HG02678 (cell line): ENCODE measurements at regions not wholly inside any gene's neighbourhood (a gene's known extent, or its start where the extent isn't known, plus 50 kb on each side); places are given as distances from the start of the nearest gene placed in this dataset.
A peak's percentile ranks its signal among the peaks of the same experiment; 100 is the strongest.

Experiments used
- ATAC-seq: cut with Tn5 transposase; IDR thresholded peaks from one replicate; pipeline ENCODE4 v1.9.1; 2021; ENCODE audit warnings: mild to moderate bottlenecking, moderate library complexity; ENCODE audit not compliant: unreplicated experiment

DNA sequence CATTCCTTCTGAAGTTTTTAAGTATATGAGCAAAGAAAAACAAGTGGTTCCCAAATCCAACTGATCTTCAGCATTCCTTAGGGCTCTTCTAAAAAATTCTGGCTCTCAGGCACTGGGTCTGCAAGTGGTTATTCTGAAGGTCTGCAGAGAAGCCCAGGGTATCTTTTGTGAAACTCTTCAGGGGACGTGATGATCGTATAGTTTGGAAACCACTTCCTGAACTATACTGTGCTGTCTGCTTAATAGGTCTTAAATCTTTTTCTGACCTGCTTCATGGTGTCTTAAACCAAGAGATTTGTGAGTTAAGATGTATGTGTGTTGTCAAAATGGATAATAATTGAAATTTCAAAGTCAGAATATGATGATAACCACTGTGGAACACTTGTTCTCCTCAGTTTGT, 115.5 kb downstream of the LHX9 start:
- no peak for ATAC-seq

DNA sequence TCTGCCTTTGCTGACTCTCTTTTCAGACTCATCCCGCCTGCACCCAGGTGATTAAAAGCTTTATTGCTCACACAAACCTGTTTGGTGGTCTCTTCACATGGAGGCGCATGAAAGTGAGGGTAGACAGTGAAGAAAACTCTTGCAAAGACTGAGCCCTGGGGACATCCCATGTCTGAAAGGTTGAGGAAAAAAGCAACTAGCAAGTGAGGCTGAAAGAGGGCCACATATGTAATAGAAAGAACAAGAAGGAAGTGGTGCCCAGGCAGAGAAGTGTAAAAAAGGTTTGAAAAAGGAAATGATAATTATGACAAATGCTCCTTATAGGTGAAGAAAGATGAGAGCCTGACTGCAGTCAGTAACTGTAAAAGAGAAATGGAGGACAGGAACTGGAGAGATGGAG, 115.9 kb upstream of the NEK7 start:
- no peak for ATAC-seq

DNA sequence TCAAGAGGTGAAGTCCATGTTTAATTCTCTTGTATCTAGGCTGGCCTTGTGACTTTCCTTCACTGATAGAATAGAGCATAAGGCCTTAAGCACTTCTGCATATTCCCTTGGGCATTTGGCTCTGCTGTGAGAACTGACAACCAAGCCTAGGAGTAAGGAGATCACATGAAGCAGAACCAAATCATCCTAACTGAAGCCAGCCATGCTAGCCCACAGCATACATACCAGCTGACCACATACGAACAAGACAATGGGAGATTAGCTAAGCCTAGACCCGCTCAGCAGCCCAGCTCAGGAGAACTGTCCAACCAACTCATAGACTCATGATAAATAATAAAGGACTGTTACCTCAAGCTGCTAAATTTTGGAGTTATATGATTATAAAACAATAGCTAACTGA, 114.6 kb upstream of the NEK7 start:
- no peak for ATAC-seq

DNA sequence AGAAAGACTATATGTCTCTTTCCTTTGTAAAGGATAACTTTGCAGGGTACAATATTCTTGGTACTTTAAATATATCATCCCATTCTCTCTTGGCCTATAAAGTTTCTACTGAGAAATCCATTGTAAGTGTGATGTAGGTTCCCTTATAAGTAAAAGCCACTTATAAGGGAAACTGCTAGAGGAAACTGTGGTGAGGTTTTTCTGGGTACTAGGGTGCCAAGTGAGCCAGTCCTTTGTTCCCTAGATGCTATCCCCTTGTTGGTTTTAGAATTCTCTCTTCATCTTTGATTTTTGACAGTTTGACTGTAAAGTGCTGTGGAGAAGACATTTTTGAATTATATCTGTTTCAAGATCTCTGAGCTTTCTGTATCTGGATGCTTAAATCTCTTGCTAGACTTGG, 108.9 kb upstream of the NEK7 start:
- ATAC-seq, result no peak

DNA sequence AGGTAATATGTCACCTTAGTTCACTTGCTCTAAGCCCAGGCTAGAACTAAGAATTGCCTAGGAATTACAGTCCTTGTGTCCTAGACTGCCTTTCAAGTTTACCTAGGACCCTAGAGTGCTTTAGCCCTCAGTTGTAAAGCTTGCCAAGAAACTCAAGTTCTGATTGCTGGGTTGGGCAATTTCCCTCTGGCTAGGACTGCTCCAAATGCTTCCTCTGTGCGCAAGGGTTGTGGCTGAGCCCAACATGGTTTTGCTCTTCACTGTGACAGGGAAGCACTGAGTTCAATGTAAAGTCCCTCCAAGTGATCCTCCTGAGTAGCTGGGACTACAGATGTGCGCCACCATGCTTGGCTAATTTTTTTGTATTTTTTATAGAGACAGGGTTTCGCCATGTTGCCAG, 102.3 kb upstream of the NEK7 start:
- ATAC-seq, result no peak

DNA sequence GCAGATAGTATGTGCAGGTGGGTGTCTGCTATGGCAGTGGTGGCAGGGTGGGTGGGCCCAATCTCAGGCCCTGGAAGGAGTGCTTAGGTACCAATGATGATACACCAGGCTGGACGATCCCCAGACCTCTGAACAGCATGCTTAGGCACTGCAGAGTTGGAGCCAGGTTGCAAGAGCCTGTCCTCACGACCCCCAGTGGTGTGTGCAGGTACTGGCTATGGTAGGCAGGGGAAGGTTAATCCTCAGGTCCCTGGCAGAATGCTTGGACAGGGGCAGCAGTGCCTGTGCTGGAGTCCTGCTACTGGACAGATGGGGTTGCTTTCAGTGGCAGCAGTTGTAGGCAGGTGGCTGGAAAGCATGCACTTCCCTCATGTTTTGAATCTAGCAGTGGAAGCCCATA, 100.5 kb upstream of the NEK7 start:
- ATAC-seq, result peak; percentile 70

DNA sequence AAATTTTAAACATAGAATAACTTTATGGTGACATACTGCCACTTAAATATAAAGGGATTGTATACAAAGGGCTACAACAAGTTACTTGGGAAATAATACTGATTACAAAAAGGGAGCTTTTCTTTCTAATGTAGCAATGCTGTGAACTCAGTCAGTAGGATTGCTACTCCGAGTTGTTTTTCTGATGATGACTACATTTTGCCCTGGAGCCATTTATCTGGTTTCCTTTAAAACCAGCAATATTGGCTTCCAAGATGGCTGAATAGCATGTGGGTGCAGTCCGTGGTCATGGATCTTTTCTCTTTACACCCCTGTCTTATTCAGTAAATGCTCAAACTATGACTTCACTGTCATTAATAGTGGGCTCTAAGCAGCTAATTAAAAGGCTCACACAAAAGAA, 92.6 kb upstream of the NEK7 start:
- no peak for ATAC-seq

DNA sequence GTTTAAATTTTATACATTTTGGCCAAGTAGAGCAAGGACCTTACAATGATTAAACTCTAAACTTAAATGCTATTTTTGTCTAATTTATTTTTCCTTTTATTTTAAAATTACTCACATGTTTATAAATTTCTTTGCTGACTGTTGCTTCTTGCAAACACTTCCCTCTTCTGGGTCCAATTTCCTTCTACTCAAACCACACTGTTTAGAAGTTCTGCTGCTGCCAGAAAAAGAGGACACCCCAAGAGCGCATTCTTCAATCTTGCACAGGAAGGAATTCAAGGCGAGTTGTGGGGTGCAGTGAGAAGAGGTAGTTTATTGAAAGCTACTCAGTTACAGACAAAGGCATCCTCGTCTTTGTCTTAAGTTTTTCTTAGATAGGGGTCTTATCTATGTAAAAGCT, 88.5 kb upstream of the NEK7 start:
- no peak for ATAC-seq

DNA sequence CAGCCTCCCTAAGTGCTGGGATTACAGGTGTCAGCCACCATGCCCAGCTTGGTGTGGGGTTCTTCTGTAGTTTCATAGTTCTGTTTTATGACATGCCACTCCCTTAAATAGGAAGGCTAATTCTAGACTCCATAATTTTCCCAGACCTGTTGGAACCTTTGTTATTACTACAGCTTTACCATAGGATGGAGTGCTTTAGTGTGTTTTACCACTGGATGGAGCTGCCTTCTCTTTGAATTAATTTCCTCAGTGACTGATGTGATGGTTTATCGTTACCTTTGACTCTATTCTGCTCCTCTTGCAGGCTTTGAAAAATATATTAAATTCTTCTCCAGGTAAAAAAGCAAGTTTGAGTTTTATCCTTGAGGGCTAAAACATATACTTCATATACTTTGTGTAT, 84.6 kb upstream of the NEK7 start:
- ATAC-seq, result no peak

DNA sequence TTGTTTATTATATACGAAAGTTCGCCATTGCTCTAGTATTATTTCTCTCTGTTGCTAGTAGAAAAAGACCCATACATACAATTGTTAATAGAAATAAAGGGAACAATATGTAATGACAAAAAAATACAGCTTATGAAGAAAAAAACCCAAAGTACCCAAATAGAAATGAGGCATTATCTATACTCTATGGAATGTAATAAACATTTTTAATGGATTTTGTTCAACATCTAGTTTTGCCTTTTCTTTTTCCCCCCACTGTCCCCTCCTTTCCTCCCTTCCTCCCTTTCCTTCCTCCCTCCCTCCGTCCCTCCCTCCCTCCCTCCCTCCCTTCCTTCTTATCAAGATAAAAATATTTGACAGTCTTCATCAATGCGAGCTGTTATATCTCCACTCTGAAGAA, 81.5 kb upstream of the NEK7 start:
- no peak for ATAC-seq

DNA sequence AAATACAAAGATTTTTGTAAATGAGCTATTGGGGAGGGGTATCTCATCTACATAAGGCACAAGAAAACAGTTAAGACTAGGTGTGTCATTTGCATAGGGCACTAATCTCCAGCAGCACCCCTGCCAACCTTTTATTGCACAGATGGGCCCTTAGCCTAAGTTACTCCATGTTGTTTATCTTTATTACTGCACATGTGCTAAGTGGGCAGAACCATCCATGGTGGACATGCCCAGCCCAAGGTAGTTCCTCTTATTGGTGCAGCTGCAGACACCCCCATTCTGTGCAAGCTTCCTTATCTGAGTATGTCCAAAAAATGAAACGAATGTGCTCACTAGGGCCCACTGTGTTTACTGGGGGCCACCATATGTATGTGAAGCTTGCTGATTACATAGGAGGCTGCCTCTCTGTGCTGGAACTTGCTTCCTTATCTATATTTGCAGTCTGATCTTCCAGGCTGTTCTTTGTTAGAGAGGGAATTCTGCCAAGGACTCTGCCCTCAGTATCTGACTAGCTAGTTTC, 77.3 kb upstream of the NEK7 start:
- no peak for ATAC-seq

DNA sequence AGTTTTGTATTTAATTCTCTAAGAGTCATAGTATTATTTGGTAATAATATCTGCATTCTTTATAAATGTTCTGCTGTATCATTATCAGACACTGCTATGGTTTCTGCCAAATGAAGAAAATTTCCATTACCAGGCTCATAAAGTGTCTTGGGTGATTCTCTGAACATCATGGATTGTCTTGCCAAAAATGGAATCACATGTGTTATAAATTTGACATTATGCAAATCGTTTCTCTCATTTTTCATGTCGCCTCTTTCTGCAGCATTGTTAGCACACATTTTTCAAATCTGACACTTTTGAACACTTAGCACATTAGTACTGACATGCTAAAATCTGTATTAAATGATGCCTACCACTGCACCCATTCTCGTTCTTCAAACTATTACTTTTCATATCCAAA, 74.2 kb upstream of the NEK7 start:
- ATAC-seq, result no peak

DNA sequence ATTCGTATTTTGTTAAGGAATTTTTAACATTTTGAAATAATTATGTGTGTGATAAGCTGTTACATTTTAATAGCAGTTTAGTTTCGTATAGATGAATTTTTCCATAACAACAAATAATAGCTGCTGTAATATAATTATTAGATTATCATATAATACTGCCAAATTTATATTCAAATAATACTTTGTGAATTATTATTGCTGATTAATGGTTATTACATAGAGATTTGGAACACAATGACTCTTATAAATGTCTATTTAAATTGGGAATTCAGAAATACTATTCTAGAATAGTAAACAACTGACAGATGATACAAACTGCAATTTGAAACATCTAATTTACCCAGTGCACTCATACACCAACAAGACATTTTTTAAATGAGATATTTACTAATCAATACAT, 73.2 kb upstream of the NEK7 start:
- ATAC-seq, result no peak

DNA sequence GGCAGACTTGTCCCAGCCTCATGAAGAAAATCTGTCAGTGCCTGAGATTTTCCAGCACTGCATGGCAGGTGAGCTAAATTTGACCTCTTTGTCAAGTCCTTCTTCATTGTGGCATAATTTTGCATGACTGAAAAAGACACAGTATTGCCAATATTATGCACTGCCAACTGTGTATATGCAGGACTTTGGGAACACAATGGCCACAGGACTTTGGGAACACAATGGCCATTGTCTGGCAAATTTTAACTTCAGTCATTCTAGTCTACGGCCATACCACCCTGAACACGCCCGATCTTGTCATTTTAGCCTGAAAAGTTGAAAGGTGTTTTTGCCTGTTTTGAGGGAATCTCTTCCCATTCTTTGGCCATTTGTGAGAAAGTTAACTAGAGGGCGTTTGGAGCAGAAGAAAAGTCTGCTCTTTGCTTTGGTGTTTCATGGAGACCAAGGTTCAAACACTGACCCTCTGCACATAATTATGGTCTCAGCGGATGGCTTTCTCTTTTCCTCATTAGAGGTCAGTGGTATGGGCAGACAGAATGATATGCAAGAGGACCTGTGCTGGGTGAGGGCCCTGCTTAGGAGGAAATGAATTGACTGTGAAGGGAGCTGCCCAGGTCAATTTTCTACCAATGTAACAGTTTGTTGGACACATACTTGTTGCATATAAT, 72.4 kb upstream of the NEK7 start:
- no peak for ATAC-seq

DNA sequence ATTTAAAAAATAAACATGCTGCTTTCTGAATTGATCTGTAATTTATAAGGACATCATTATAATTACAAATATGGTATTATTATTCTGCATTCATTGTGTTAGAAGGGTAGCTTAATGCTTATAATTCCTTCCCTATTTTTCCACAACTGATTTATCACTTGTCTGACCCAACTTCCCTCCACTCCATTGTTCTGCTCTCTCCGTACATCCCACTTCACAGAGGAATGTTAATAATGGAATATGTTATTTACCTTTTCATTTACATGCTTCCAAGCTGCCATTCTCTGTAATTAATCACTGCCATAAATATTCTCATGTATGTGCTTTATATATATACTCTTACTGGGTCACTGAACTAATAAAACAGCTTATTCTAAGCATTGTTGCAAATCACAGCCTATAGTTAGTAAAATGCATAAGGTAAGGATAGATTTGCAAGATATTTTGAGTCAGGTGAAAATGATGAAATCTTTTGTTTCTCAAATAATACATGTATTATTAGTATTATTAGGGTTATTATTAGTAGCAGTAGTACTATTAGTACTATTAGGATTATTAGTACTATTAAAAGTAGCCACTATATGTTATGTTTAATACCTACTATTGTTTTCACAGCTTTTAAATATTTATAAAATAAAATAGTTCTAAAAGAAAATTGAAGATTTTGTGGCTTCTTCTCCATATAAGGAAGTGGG, 70.6 kb upstream of the NEK7 start:
- no peak for ATAC-seq

DNA sequence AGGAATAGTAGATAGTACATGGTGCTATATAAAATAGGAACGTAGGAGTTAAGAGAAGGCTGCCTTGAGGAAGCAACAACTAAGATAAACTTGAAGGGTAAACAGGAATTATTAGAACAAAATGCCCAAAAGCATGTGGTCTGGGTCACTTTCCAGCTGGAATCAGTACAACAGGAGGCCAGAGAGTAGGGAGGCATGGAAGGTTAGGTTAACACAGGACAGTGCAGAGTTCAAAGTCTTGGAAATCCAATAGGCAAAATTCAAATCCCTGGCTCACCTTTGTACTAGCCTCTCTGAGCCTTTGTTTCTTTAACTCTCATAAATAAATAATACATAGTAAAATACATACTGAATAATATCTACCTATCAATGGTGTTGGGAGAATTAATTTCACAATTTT, 69.0 kb upstream of the NEK7 start:
- no peak for ATAC-seq

DNA sequence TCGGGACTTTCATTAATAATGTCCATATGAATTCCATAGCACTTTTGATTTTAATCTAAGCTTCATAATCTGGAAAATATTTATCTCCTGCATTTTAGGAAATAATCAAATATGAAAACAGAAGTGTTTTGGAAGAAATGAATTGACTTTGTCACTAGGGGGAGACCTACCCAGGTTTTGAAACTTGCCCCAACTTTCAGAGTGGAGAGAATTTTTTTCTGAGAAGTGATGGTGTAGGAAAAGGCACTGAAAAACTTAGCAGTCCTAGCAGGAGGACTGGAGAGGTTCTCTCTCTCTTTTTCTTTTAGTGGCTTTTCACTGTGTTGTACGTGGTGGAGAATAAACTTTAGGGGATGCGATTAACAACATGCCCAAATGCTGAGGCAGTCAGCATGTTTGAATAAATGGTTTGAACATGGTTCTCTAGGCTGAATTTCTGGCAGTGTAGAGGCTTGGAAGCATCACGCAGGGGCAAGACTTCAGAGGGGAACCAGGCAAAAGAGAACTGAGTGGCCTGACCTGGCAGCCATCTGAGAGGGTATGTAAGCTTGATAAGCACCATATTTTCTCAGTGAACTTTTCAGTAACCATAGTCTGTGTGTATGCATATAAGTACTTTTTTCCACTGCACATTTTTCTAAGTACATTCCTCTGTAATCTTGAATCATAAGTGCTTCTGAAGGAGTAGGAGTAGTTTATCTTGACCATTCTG, 68.3 kb upstream of the NEK7 start:
- no peak for ATAC-seq

DNA sequence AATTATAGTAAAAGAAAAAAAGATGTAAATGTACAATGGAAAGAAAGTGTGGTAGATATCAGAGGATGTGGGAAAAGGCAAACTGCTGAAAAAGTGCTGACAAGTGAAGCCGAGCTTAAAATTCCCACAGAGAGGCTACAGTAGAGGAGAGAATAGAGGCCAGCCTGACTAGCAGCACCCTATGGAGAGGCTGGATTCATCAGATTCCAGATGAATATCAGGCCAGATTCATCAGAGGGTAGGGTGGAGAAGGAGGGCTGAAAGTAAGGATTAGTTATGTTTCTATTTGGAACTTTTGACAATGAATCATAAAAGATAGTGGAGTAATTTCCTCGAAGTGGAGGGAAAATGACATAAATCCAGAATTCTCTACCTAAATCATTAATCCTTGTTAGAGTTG, 60.4 kb upstream of the NEK7 start:
- no peak for ATAC-seq

DNA sequence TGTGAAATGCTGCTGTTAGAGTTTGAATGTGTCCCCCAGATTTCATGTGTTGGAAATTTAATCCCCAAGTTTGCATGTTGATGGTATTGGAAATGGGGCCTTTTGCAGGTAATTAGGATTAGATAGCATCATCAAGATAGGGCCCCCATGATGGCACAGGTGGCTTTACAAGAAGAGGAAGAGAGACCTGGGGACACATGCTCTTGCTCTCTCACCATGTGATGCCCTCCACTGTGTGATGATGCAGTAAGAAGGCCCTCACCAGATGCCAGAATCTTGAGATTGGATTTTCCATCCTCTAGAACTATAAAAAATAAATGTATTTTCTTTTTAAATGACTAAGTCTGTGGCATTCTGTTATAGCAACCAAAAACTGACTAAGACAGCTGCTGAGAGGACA, 57.0 kb upstream of the NEK7 start:
- ATAC-seq, result no peak

DNA sequence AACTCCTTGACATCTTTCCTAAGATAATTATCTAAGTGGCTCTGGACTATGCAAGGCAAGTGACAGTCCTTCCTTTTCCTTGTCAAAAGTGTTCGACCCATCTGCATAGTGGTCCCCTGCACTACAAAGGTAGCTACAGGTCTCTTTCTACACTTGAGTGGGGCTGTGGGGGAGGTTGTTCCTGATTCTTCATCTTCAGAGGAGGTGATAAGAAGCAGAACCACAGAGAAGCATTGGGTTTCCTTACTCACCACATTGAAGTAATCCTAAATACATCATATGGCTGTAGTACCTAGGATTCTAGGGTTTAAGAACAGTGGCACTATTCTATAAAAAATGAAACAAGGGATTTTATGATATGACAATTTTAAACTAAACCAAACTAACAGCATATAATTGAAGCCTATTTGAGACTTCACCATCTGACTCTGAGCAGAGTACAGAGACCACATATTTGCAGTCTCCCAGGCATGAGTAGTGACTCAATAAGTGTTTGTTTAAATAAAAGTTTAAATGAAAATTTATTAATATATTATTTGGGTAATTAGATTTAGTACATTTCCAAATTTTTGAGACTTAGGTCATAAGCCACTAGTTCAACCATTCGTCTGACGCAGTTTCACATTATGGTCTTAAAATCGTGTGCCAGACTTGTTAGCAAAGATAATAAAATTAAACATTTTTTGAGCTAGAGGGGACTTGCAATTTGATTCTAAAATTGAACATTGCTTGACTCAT, 54.9 kb upstream of the NEK7 start:
- no peak for ATAC-seq

DNA sequence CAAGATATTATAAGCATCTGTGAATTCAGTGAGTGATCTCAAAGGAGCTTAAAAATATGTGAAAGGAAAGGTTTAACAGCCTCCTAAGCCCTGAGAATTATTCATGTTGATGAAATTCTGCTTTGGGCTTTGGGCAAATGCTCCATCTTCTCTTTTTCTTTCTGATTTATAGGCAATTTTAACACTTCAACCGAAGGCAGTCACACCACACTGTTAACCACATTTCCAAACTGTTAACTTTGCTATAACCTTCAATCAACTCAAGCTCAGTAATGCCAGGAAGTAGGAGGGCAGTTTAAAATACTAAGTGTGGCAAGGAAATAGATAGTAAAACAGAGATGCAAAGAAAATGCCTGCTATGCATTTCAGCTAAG, 54.4 kb upstream of the NEK7 start:
- no peak for ATAC-seq

DNA sequence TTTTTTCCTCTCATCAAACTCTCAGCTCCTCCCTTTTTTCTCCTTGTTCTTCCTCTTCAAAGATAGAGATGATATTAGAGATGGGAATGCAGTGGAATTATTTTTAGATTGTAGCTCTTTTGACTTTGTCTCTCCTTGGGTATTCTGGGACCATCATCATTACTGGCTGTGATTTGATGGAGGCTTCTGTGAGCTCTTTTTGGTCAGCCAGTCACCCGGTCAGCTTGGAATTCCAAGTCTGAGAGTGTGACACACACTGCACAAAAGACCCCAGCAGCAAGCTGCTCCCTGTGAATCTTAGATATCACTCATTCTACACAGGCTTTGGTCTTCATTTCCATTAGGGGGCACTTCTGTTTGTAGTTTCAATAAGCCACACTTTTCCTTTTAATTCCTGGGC, 51.6 kb upstream of the NEK7 start:
- no peak for ATAC-seq
